Suppressor macrophage (primary cell): ENCODE measurements at regions not wholly inside any gene's neighbourhood (a gene's known extent, or its start where the extent isn't known, plus 50 kb on each side); places are given as distances from the start of the nearest gene placed in this dataset.
"Not testable (repeated sequence)": the region's sequence is repeated elsewhere in the genome, so short reads cannot be mapped to it uniquely, and the experiment has no call there.

Experiments
- DNase-seq, 4 experiments: peaks; one replicate each; pipeline ENCODE4 v3.0.0-alpha.2; 2020 to 2022

GRCh38 chr6:144395014-144395413, 109.9 kb downstream of the UTRN start:
- DNase-seq: peak in 2 of 4 experiments; percentile 19 to 38

GRCh38 chr6:144395826-144396225, 110.7 kb downstream of the UTRN start:
- peak; percentile 26 to 77 (median 52) for DNase-seq

- DNase-seq: no peak
These were observed 112.0 kb downstream of the UTRN start for GRCh38 chr6:144397141-144397540.

- DNase-seq: no peak
These were observed 115.2 kb downstream of the UTRN start for GRCh38 chr6:144400321-144400720.

- no peak for DNase-seq
These were observed 116.9 kb downstream of the UTRN start for GRCh38 chr6:144401736-144402733.

GRCh38 chr6:144402750-144403149, 117.6 kb downstream of the UTRN start:
- no peak for DNase-seq

GRCh38 chr6:144405163-144405562, 120.0 kb downstream of the UTRN start:
- no peak for DNase-seq

- no peak for DNase-seq
These were observed 121.7 kb downstream of the UTRN start for GRCh38 chr6:144406796-144407195.

GRCh38 chr6:144408161-144408560, 123.0 kb downstream of the UTRN start:
- no peak for DNase-seq

GRCh38 chr6:144410059-144410458, 124.9 kb downstream of the UTRN start:
- DNase-seq: no peak

- DNase-seq: not testable (repeated sequence)
These were observed 125.4 kb downstream of the UTRN start for GRCh38 chr6:144410574-144410973.

GRCh38 chr6:144411531-144412165, 126.5 kb downstream of the UTRN start:
- no peak for DNase-seq

- DNase-seq: peak in 1 of 4 experiments; percentile 5
These were observed 128.3 kb downstream of the UTRN start for GRCh38 chr6:144413418-144413817.

GRCh38 chr6:144415014-144415413, 129.9 kb downstream of the UTRN start:
- DNase-seq: no peak

GRCh38 chr6:144415835-144416237, 130.7 kb downstream of the UTRN start:
- peak in 1 of 4 experiments; percentile 19 for DNase-seq

GRCh38 chr6:144416244-144416643, 131.1 kb downstream of the UTRN start:
- DNase-seq: peak in 1 of 4 experiments; percentile 10

- no peak for DNase-seq
These were observed 131.6 kb downstream of the UTRN start for GRCh38 chr6:144416773-144417172.

- DNase-seq: no peak
These were observed 132.5 kb downstream of the UTRN start for GRCh38 chr6:144417681-144418080.

GRCh38 chr6:144418959-144419545, 133.9 kb downstream of the UTRN start:
- no peak for DNase-seq

- DNase-seq: no peak
These were observed 138.0 kb downstream of the UTRN start for GRCh38 chr6:144423167-144423566.

GRCh38 chr6:144429753-144430152, 144.6 kb downstream of the UTRN start:
- no peak for DNase-seq

- not testable (repeated sequence) for DNase-seq
These were observed 148.3 kb downstream of the UTRN start for GRCh38 chr6:144433446-144433845.

GRCh38 chr6:144434308-144434990, 149.3 kb downstream of the UTRN start:
- no peak for DNase-seq
